ENCODE measurements at regions not wholly inside any gene's neighbourhood (a gene's known extent, or its start where the extent isn't known, plus 50 kb on each side); places are given as distances from the start of the nearest gene placed in this dataset.
"Not testable (repeated sequence)": the region's sequence is repeated elsewhere in the genome, so short reads cannot be mapped to it uniquely, and the experiment has no call there.

- no peak for FAIRE-seq
Measured at GRCh38 chr2:183829931-183830330, 705.7 kb downstream of the NUP35 start.

GRCh38 chr2:183837157-183837556 lies 712.9 kb downstream of the NUP35 start:
- FAIRE-seq = no peak

GRCh38 chr2:183838295-183838694 lies 714.1 kb downstream of the NUP35 start:
- FAIRE-seq = no peak

GRCh38 chr2:183840061-183840584 lies 715.9 kb downstream of the NUP35 start:
- FAIRE-seq = no peak

- not testable (repeated sequence) for FAIRE-seq
Measured at GRCh38 chr2:183849826-183850225, 725.6 kb downstream of the NUP35 start.

GRCh38 chr2:183859129-183859528 lies 734.9 kb downstream of the NUP35 start:
- no peak for FAIRE-seq

GRCh38 chr2:183866666-183867065 lies 731.7 kb upstream of the ZNF804A start:
- FAIRE-seq = no peak

- no peak for FAIRE-seq
Measured at GRCh38 chr2:183867206-183867605, 731.1 kb upstream of the ZNF804A start.

- no peak for FAIRE-seq
Measured at GRCh38 chr2:183868153-183868552, 730.2 kb upstream of the ZNF804A start.

GRCh38 chr2:183868707-183869106 lies 729.6 kb upstream of the ZNF804A start:
- FAIRE-seq = no peak

- FAIRE-seq = no peak
Measured at GRCh38 chr2:183872131-183872530, 726.2 kb upstream of the ZNF804A start.

GRCh38 chr2:183881978-183882377 lies 716.4 kb upstream of the ZNF804A start:
- peak; percentile 53 for FAIRE-seq

GRCh38 chr2:183892315-183892941 lies 705.9 kb upstream of the ZNF804A start:
- no peak for FAIRE-seq

- FAIRE-seq = no peak
Measured at GRCh38 chr2:183898641-183899040, 699.7 kb upstream of the ZNF804A start.

- FAIRE-seq = no peak
Measured at GRCh38 chr2:183901931-183902330, 696.4 kb upstream of the ZNF804A start.

GRCh38 chr2:183903026-183903425 lies 695.3 kb upstream of the ZNF804A start:
- no peak for FAIRE-seq

GRCh38 chr2:183916041-183916440 lies 682.3 kb upstream of the ZNF804A start:
- FAIRE-seq = not testable (repeated sequence)

- no peak for FAIRE-seq
Measured at GRCh38 chr2:183919167-183919566, 679.2 kb upstream of the ZNF804A start.

- FAIRE-seq = no peak
Measured at GRCh38 chr2:183919926-183920325, 678.4 kb upstream of the ZNF804A start.

GRCh38 chr2:183925281-183925680 lies 673.0 kb upstream of the ZNF804A start:
- no peak for FAIRE-seq

GRCh38 chr2:183926433-183926832 lies 671.9 kb upstream of the ZNF804A start:
- no peak for FAIRE-seq

GRCh38 chr2:183927406-183928325 lies 670.7 kb upstream of the ZNF804A start:
- no peak for FAIRE-seq

GRCh38 chr2:183935005-183935404 lies 663.3 kb upstream of the ZNF804A start:
- no peak for FAIRE-seq

- no peak for FAIRE-seq
Measured at GRCh38 chr2:183937220-183937619, 661.1 kb upstream of the ZNF804A start.

Measured in islet of Langerhans (tissue), 1 donor.